ENCODE measurements at regions not wholly inside any gene's neighbourhood (a gene's known extent, or its start where the extent isn't known, plus 50 kb on each side); places are given as distances from the start of the nearest gene placed in this dataset.

GRCh38 chr11:109734566-109734965, 312.6 kb downstream of the C11orf87 start:
- Histone ChIP-seq H3K4me3 (no peak overlapping the region), H3K9me3 (no peaks in the 10 kb centered on the region), H3K4me1 (no peaks in the 10 kb centered on the region), H3K36me3 (ENCODE audit: insufficient read depth in 1 of 2, low read depth in 1 of 2) (no peaks in the 10 kb centered on the region), H3K27me3 (ENCODE audit: insufficient read depth in 3 of 3, low read length in 2 of 3) (no peaks in the 10 kb centered on the region), H3K27ac (no peak overlapping the region)
- no peak for TF ChIP-seq CTCF (IDR thresholded peaks at IDR 0.05)
- intact Hi-C loops (cut with DNase I) = no loop called here
- ATAC-seq (no peak), DNase-seq (no peak)
- WGBS, 3 donors = 27 to 40% (median 32%) methylated on average over 3 of the region's 3 CpGs

- WGBS, 3 donors = 60 to 69% (median 67%) methylated on average over 2 of the region's 2 CpGs
- no peak overlapping the region for H3K27ac ChIP-seq
- peak in 2 of 4 donors; percentile 57 to 58 for ATAC-seq
- intact Hi-C loops (cut with DNase I) = no loop called here
- H3K9me3 ChIP-seq = no peaks in the 10 kb centered on the region
- no peaks in the 10 kb centered on the region for H3K36me3 ChIP-seq (ENCODE audit: insufficient read depth in 1 of 2, low read depth in 1 of 2)
- DNase-seq = no peak
- H3K4me3 ChIP-seq = no peak overlapping the region
- H3K27me3 ChIP-seq (ENCODE audit: insufficient read depth in 3 of 3, low read length in 2 of 3) = no peaks in the 10 kb centered on the region
- no peak for TF ChIP-seq CTCF (IDR thresholded peaks at IDR 0.05)
- H3K4me1 ChIP-seq = no peaks in the 10 kb centered on the region
Measured at GRCh38 chr11:109735128-109735527, 313.1 kb downstream of the C11orf87 start.

GRCh38 chr11:109739379-109739778, 317.4 kb downstream of the C11orf87 start:
- Histone ChIP-seq H3K27me3 (ENCODE audit: insufficient read depth in 3 of 3, low read length in 2 of 3) (no peaks in the 10 kb centered on the region), H3K9me3 (no peaks in the 10 kb centered on the region), H3K4me1 (no peaks in the 10 kb centered on the region), H3K36me3 (ENCODE audit: insufficient read depth in 1 of 2, low read depth in 1 of 2) (no peaks in the 10 kb centered on the region), H3K27ac (no peak overlapping the region), H3K4me3 (no peak overlapping the region)
- intact Hi-C loops (cut with DNase I) = no loop called here
- no peak for TF ChIP-seq CTCF (IDR thresholded peaks at IDR 0.05)
- DNase-seq (no peak), ATAC-seq (no peak)
- WGBS, 3 donors = 71 to 81% (median 79%) methylated on average over 2 of the region's 2 CpGs

- ATAC-seq = no peak
- Histone ChIP-seq H3K9me3 (no peaks in the 10 kb centered on the region), H3K27ac (no peak overlapping the region), H3K27me3 (ENCODE audit: insufficient read depth in 3 of 3, low read length in 2 of 3) (no peaks in the 10 kb centered on the region), H3K4me3 (no peak overlapping the region), H3K4me1 (no peaks in the 10 kb centered on the region), H3K36me3 (ENCODE audit: insufficient read depth in 1 of 2, low read depth in 1 of 2) (no peaks in the 10 kb centered on the region)
- intact Hi-C loops (cut with DNase I) = no loop called here
- no peak for TF ChIP-seq CTCF (IDR thresholded peaks at IDR 0.05)
- WGBS, 3 donors = 51 to 67% (median 53%) methylated on average over 4 of the region's 4 CpGs
- DNase-seq = no peak
Measured at GRCh38 chr11:109745996-109746625, 324.1 kb downstream of the C11orf87 start.

- Histone ChIP-seq H3K27ac (no peak overlapping the region), H3K36me3 (ENCODE audit: insufficient read depth in 1 of 2, low read depth in 1 of 2) (no peaks in the 10 kb centered on the region), H3K4me1 (no peaks in the 10 kb centered on the region), H3K4me3 (no peak overlapping the region), H3K9me3 (no peaks in the 10 kb centered on the region), H3K27me3 (ENCODE audit: insufficient read depth in 3 of 3, low read length in 2 of 3) (no peaks in the 10 kb centered on the region)
- no peak for TF ChIP-seq CTCF (IDR thresholded peaks at IDR 0.05)
- no peak for ATAC-seq
- no peak for DNase-seq
- intact Hi-C loops (cut with DNase I) = no loop called here
- 81 to 86% (median 84%) methylated on average over 7 of the region's 7 CpGs for WGBS, 3 donors
Measured at GRCh38 chr11:109747839-109748238, 325.8 kb downstream of the C11orf87 start.

Measured in psoas muscle (tissue), 7 donors.